ENCODE measurements at regions not wholly inside any gene's neighbourhood (a gene's known extent, or its start where the extent isn't known, plus 50 kb on each side); places are given as distances from the start of the nearest gene placed in this dataset.

- CTCF ChIA-PET: interaction anchor here (0.9 kb wide), 1 partner anchor 10 kb away, joined by 4 read pairs; no protein-coding TSS in a partner anchor
- peak overlapping the region; percentile 78 for H3K27ac Mint-ChIP-seq (ENCODE audit: low read depth, unreplicated experiment)
Measured at GRCh38 chr2:6556755-6557154, 309.0 kb downstream of the CMPK2 start.

GRCh38 chr2:6557737-6558136 is 308.0 kb downstream of the CMPK2 start:
- Mint-ChIP-seq H3K36me3 (ENCODE audit: insufficient read depth, unreplicated experiment) (no peaks in the 10 kb centered on the region), H3K27me3 (ENCODE audit: insufficient read depth, unreplicated experiment) (no peaks in the 10 kb centered on the region), H3K4me3 (ENCODE audit: unreplicated experiment) (no peak overlapping the region), H3K9me3 (ENCODE audit: unreplicated experiment) (no peaks in the 10 kb centered on the region), H3K27ac (ENCODE audit: low read depth, unreplicated experiment) (no peak overlapping the region), H3K4me1 (ENCODE audit: insufficient read depth, unreplicated experiment) (peaks cover 12% of the 10 kb centered on the region)
- no peak for TF ChIP-seq CTCF (IDR thresholded peaks at IDR 0.05; ENCODE audit: unreplicated experiment)
- POLR2A ChIA-PET: no interaction called here
- no TSS peak for BruUV-seq (replicated peaks)
- no peak for DNase-seq (ENCODE audit: unreplicated experiment)
- CTCF ChIA-PET: no interaction called here
- intact Hi-C loops (cut with micrococcal nuclease): no loop called here

More at GRCh38 chr2:6556755-6557154, 309.0 kb downstream of the CMPK2 start:
- no peaks in the 10 kb centered on the region for H3K27me3 Mint-ChIP-seq (ENCODE audit: insufficient read depth, unreplicated experiment)
- TF ChIP-seq CTCF (IDR thresholded peaks at IDR 0.05; ENCODE audit: unreplicated experiment): no peak
- no peaks in the 10 kb centered on the region for H3K36me3 Mint-ChIP-seq (ENCODE audit: insufficient read depth, unreplicated experiment)
- H3K4me3 Mint-ChIP-seq (ENCODE audit: unreplicated experiment): peak overlapping the region; percentile 34
- intact Hi-C loops (cut with micrococcal nuclease): no loop called here
- BruUV-seq (replicated peaks): no TSS peak
- POLR2A ChIA-PET: interaction anchor here (0.7 to 1.0 kb wide), 3 partner anchors 25 to 155 kb away, joined by 3 read pairs; no protein-coding TSS in a partner anchor
- peaks cover 12% of the 10 kb centered on the region for H3K4me1 Mint-ChIP-seq (ENCODE audit: insufficient read depth, unreplicated experiment)
- DNase-seq (ENCODE audit: unreplicated experiment): peak; percentile 82
- H3K9me3 Mint-ChIP-seq (ENCODE audit: unreplicated experiment): no peaks in the 10 kb centered on the region

GRCh38 chr2:6562771-6563170 is 302.9 kb downstream of the CMPK2 start:
- intact Hi-C loops (cut with micrococcal nuclease): no loop called here
- ChIA-PET CTCF (no interaction called here), POLR2A (no interaction called here)
- Mint-ChIP-seq H3K9me3 (ENCODE audit: unreplicated experiment) (no peaks in the 10 kb centered on the region), H3K36me3 (ENCODE audit: insufficient read depth, unreplicated experiment) (no peaks in the 10 kb centered on the region), H3K4me1 (ENCODE audit: insufficient read depth, unreplicated experiment) (peaks cover under 1% of the 10 kb centered on the region), H3K27me3 (ENCODE audit: insufficient read depth, unreplicated experiment) (no peaks in the 10 kb centered on the region), H3K4me3 (ENCODE audit: unreplicated experiment) (no peak overlapping the region), H3K27ac (ENCODE audit: low read depth, unreplicated experiment) (no peak overlapping the region)
- no peak for TF ChIP-seq CTCF (IDR thresholded peaks at IDR 0.05; ENCODE audit: unreplicated experiment)
- DNase-seq (ENCODE audit: unreplicated experiment): no peak
- no TSS peak for BruUV-seq (replicated peaks)

- DNase-seq (ENCODE audit: unreplicated experiment): no peak
- Mint-ChIP-seq H3K4me3 (ENCODE audit: unreplicated experiment) (no peak overlapping the region), H3K9me3 (ENCODE audit: unreplicated experiment) (no peaks in the 10 kb centered on the region), H3K36me3 (ENCODE audit: insufficient read depth, unreplicated experiment) (no peaks in the 10 kb centered on the region), H3K4me1 (ENCODE audit: insufficient read depth, unreplicated experiment) (no peaks in the 10 kb centered on the region), H3K27me3 (ENCODE audit: insufficient read depth, unreplicated experiment) (no peaks in the 10 kb centered on the region), H3K27ac (ENCODE audit: low read depth, unreplicated experiment) (no peak overlapping the region)
- intact Hi-C loops (cut with micrococcal nuclease): no loop called here
- ChIA-PET CTCF (no interaction called here), POLR2A (no interaction called here)
- TF ChIP-seq CTCF (IDR thresholded peaks at IDR 0.05; ENCODE audit: unreplicated experiment): no peak
- BruUV-seq (replicated peaks): no TSS peak
Measured at GRCh38 chr2:6564326-6564725, 301.4 kb downstream of the CMPK2 start.

Data from MCF 10A (cell line).